Fibroblast of upper back skin (primary cell): ENCODE measurements at regions not wholly inside any gene's neighbourhood (a gene's known extent, or its start where the extent isn't known, plus 50 kb on each side); places are given as distances from the start of the nearest gene placed in this dataset.

Experiments
- DNase-seq: peaks from one replicate; pipeline ENCODE4 v3.0.0-alpha.2; 2013

GRCh38 chr9:14389657-14390056 lies 75.7 kb upstream of the NFIB start:
- no peak for DNase-seq

- DNase-seq, result peak; percentile 69
Measured at GRCh38 chr9:14389146-14389545, 75.2 kb upstream of the NFIB start.

- no peak for DNase-seq
Measured at GRCh38 chr9:14383773-14384172, 69.8 kb upstream of the NFIB start.

GRCh38 chr9:14383294-14383693 lies 69.4 kb upstream of the NFIB start:
- peak; percentile 51 for DNase-seq

- no peak for DNase-seq
Measured at GRCh38 chr9:14380061-14380836, 66.3 kb upstream of the NFIB start.

GRCh38 chr9:14379280-14379679 lies 65.3 kb upstream of the NFIB start:
- DNase-seq, result no peak

GRCh38 chr9:14373706-14374105 lies 59.8 kb upstream of the NFIB start:
- DNase-seq, result peak; percentile 55

GRCh38 chr9:14373336-14373666 lies 59.4 kb upstream of the NFIB start:
- DNase-seq, result peak; percentile 81

- peak; percentile 83 for DNase-seq
Measured at GRCh38 chr9:14372437-14373335, 58.7 kb upstream of the NFIB start.

GRCh38 chr9:14369011-14369410 lies 55.1 kb upstream of the NFIB start:
- DNase-seq, result no peak

- peak; percentile 100 for DNase-seq
Measured at GRCh38 chr9:14366076-14366475, 52.1 kb upstream of the NFIB start.

GRCh38 chr9:14365670-14366069 lies 51.7 kb upstream of the NFIB start:
- DNase-seq, result peak; percentile 80
